GM12878 (cell line): ENCODE measurements at regions not wholly inside any gene's neighbourhood (a gene's known extent, or its start where the extent isn't known, plus 50 kb on each side); places are given as distances from the start of the nearest gene placed in this dataset.

Experiments used
- ATAC-seq: fragments of 200-7000 bp; cut with Tn5 transposase; 3 replicates; pipeline ENCODE4 v1.9.1; 2020; ENCODE audit warnings: mild to moderate bottlenecking, moderate library complexity
- BruUV-seq: library from RNA; stranded (reverse); fragments of 400-500 nt; replicated peaks from 2 replicates; lab custom pipeline; 2021; lab: Mats Ljungman, UMichigan
- CTCF ChIA-PET: fragments of 300-600 bp; sonication (Branson Sonifier 250); formaldehyde crosslinking; extraction: SDS; loops from one replicate; lab custom pipeline; 2021; ENCODE audit warnings: inconsistent platforms; lab: Yijun Ruan, JAX
- POLR2A ChIA-PET: fragments of 350-600 bp; formaldehyde crosslinking; extraction: SDS; loops from one replicate; lab custom pipeline; 2021; ENCODE audit warnings: inconsistent platforms; lab: Charles Lee
- RAD21 ChIA-PET: fragments of 300-600 bp; sonication (Branson Sonifier 250); formaldehyde crosslinking; loops from one replicate; lab custom pipeline; 2023; ENCODE audit warnings: antibody characterized with exemption; ENCODE audit not compliant: unreplicated experiment; lab: Charles Lee
- SMC1A ChIA-PET: fragments of 300-600 bp; sonication (Branson Sonifier 250); formaldehyde crosslinking; loops from one replicate; lab custom pipeline; 2023; ENCODE audit not compliant: unreplicated experiment, uncharacterized antibody; lab: Charles Lee
- DNase-seq: peaks from one replicate; pipeline ENCODE4 v3.0.0-alpha.2; 2011; ENCODE audit warnings: low read depth, low spot score
- FAIRE-seq: peaks from 3 replicates; lab custom pipeline; 2011; peaks lifted over from hg19 to GRCh38; lab: Jason Lieb, UNC
- H2AFZ ChIP-seq: 2 replicates; pipeline ENCODE4 v1.6.0; 2011; ENCODE audit warnings: low read depth, low read length, control low read depth; ENCODE audit not compliant: control insufficient read depth
- H3K27ac ChIP-seq: 2 replicates; pipeline ENCODE4 v1.5.1; 2011; ENCODE audit warnings: control low read depth; ENCODE audit not compliant: control insufficient read depth, insufficient read depth
- H3K27me3 ChIP-seq, 2 experiments: replicated peaks in 1 of 2; 2 replicates each; pipeline versions ENCODE4 v1.6.0 to v1.6.1; 2011; ENCODE audit warnings: low read length in 1 of 2; ENCODE audit not compliant: control insufficient read depth in 2 of 2, insufficient read depth in 2 of 2
- H3K36me3 ChIP-seq, 2 experiments: 2 replicates each; pipeline ENCODE4 v1.5.1; 2011; ENCODE audit warnings: low read length in 1 of 2; ENCODE audit not compliant: control insufficient read depth in 2 of 2, insufficient read depth in 2 of 2
- H3K4me1 ChIP-seq: 2 replicates; pipeline ENCODE4 v1.6.1; 2011; ENCODE audit warnings: mild to moderate bottlenecking, low read length, moderate library complexity, mixed read lengths; ENCODE audit not compliant: control insufficient read depth, insufficient read depth
- H3K4me2 ChIP-seq: 2 replicates; pipeline ENCODE4 v1.6.0; 2011; ENCODE audit warnings: control low read depth; ENCODE audit not compliant: control insufficient read depth, insufficient read depth
- H3K4me3 ChIP-seq: fragments of 200-600 bp; sonication (generic); 2 replicates; pipeline ENCODE4 v1.5.1; 2016
- H3K79me2 ChIP-seq: 2 replicates; pipeline ENCODE4 v1.6.0; 2011; ENCODE audit warnings: low read length; ENCODE audit not compliant: control insufficient read depth, insufficient read depth
- H3K9ac ChIP-seq: 2 replicates; pipeline ENCODE4 v1.8.0; 2011; ENCODE audit warnings: low read length, control low read depth, mixed read lengths; ENCODE audit not compliant: control insufficient read depth, insufficient read depth
- H3K9me3 ChIP-seq: replicated peaks from 3 replicates; pipeline ENCODE4 v1.5.1; 2011; ENCODE audit warnings: mild to moderate bottlenecking, low read length; ENCODE audit not compliant: control insufficient read depth, insufficient read depth
- H4K20me1 ChIP-seq: 2 replicates; pipeline ENCODE4 v1.6.0; 2011; ENCODE audit not compliant: control insufficient read depth, insufficient read depth
- BHLHE40 ChIP-seq, 2 experiments: fragments of 450-650 bp in 1 of 2; IDR thresholded peaks; 2 replicates each; pipeline ENCODE4 v1.6.1; 2011 to 2017; ENCODE audit warnings: low read depth in 2 of 2, borderline replicate concordance in 1 of 2, improper control_type of control experiment in 1 of 2, low read length in 1 of 2, mild to moderate bottlenecking in 1 of 2
- CBX5 ChIP-seq: sonication (generic); IDR thresholded peaks from 2 replicates; pipeline ENCODE4 v1.6.1; 2016; ENCODE audit warnings: low read depth, moderate library complexity, mild to moderate bottlenecking, inconsistent platforms
- ETV6 ChIP-seq, 2 experiments: fragments of 450-650 bp in 1 of 2; IDR thresholded peaks in 1 of 2; conservative IDR thresholded peaks in 1 of 2; 2 replicates each; pipeline ENCODE4 v1.6.1; 2014; ENCODE audit warnings: antibody characterized with exemption in 1 of 2, borderline replicate concordance in 1 of 2, low read depth in 1 of 2, mild to moderate bottlenecking in 1 of 2, moderate library complexity in 1 of 2
- HDAC2 ChIP-seq: fragments of 200-600 bp; sonication (generic); IDR thresholded peaks from 2 replicates; pipeline ENCODE4 v1.6.1; 2017
- KLF5 ChIP-seq: fragments of 450-650 bp; IDR thresholded peaks from 2 replicates; pipeline ENCODE4 v1.6.1; 2014; ENCODE audit warnings: mild to moderate bottlenecking; ENCODE audit not compliant: partially characterized antibody
- LARP7 ChIP-seq: fragments of 450-650 bp; IDR thresholded peaks from 2 replicates; pipeline ENCODE4 v1.6.1; 2017; ENCODE audit warnings: mild to moderate bottlenecking
- RAD21 ChIP-seq: IDR thresholded peaks from 2 replicates; pipeline ENCODE4 v1.6.1; 2011; ENCODE audit warnings: mild to moderate bottlenecking, low read depth, low read length, moderate library complexity; ENCODE audit not compliant: insufficient read depth
- SREBF2 ChIP-seq: IDR thresholded peaks from 2 replicates; pipeline ENCODE4 v1.6.1; 2012; ENCODE audit warnings: mild to moderate bottlenecking, low read length
- ZBED1 ChIP-seq: IDR thresholded peaks from 2 replicates; pipeline ENCODE4 v1.6.1; 2016; ENCODE audit warnings: borderline replicate concordance
- ZNF274 ChIP-seq: IDR thresholded peaks from one replicate; pipeline ENCODE4 v1.8.0; 2011; ENCODE audit not compliant: insufficient read length, insufficient read depth
- ZZZ3 ChIP-seq: IDR thresholded peaks from 2 replicates; pipeline ENCODE4 v1.6.1; 2011; ENCODE audit warnings: low read depth; ENCODE audit not compliant: control insufficient read depth, insufficient read length
- WGBS: methylation state at CpG from one replicate; pipeline ENCODE4 v1.1.6; 2016; ENCODE audit warnings: low lambda C conversion rate; ENCODE audit not compliant: insufficient replicate concordance, insufficient coverage; ENCODE audit errors: missing lambda C conversion rate; 5-methylcytosine and 5-hydroxymethylcytosine counted together
- in situ Hi-C: fragments of 300-500 bp; cut with MboI; formaldehyde crosslinking; loops from 9 replicates; pipeline ENCODE4 v1.14.3; 2018; ENCODE audit warnings: mixed read lengths
- intact Hi-C: fragments of 100-400 bp; cut with micrococcal nuclease; formaldehyde crosslinking; loops from one replicate; pipeline ENCODE4 v1.14.2; 2022; ENCODE audit not compliant: unreplicated experiment
- TF ChIP-seq, protein P1 (sequence below): IDR thresholded peaks from 2 replicates; pipeline ENCODE4 v1.6.1; 2012; ENCODE audit warnings: mild to moderate bottlenecking, low read depth, low read length
- TF ChIP-seq, protein P2 (sequence below): fragments of 450-650 bp; IDR thresholded peaks from 2 replicates; pipeline ENCODE4 v1.6.1; 2016; ENCODE audit warnings: mild to moderate bottlenecking, moderate library complexity, borderline replicate concordance
- TF ChIP-seq, protein P3 (sequence below): IDR thresholded peaks from 2 replicates; pipeline ENCODE4 v1.6.1; 2012; ENCODE audit warnings: low read depth, low read length, improper control_type of control experiment
- TF ChIP-seq, protein P4 (sequence below): fragments of 450-650 bp; IDR thresholded peaks from 2 replicates; pipeline ENCODE4 v1.6.1; 2017; ENCODE audit warnings: mild to moderate bottlenecking

DNA sequence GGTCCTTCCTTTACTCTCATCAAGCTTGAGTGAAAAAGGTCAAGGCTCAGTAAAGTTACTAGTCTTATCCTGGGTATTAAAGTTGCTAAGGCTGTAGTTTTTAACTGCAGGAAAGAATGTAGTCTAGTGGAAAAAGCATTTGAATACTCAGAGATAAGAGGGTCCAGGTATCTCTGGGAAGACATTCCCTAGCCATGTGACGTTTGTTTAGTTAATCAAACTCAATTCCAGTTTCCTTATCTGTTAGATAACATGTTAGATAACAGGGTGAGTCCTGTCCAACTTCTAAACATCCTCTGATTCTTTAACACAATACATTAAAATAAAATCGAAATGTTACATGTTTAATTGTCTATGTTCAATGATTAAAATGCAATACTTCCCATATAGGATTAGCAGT, 720.7 kb upstream of the LMO3 start:
- intact Hi-C loops: no loop called here
- FAIRE-seq: no peak
- TF ChIP-seq ETV6 (conservative IDR thresholded peaks at IDR 0.05 in 1 of 2, IDR thresholded peaks at IDR 0.05 in 1 of 2; ENCODE audit: borderline replicate concordance in 1 of 2, low read depth in 1 of 2) (no peak), ZBED1 (no peak), LARP7 (no peak), HDAC2 (no peak), BHLHE40 (IDR thresholded peaks at IDR 0.05; ENCODE audit: borderline replicate concordance in 1 of 2, low read depth in 2 of 2, low read length in 1 of 2) (no peak), SREBF2 (no peak), RAD21 (no peak), CBX5 (no peak), ZNF274 (no peak), ZZZ3 (no peak), KLF5 (no peak)
- TF ChIP-seq, protein P1, sequence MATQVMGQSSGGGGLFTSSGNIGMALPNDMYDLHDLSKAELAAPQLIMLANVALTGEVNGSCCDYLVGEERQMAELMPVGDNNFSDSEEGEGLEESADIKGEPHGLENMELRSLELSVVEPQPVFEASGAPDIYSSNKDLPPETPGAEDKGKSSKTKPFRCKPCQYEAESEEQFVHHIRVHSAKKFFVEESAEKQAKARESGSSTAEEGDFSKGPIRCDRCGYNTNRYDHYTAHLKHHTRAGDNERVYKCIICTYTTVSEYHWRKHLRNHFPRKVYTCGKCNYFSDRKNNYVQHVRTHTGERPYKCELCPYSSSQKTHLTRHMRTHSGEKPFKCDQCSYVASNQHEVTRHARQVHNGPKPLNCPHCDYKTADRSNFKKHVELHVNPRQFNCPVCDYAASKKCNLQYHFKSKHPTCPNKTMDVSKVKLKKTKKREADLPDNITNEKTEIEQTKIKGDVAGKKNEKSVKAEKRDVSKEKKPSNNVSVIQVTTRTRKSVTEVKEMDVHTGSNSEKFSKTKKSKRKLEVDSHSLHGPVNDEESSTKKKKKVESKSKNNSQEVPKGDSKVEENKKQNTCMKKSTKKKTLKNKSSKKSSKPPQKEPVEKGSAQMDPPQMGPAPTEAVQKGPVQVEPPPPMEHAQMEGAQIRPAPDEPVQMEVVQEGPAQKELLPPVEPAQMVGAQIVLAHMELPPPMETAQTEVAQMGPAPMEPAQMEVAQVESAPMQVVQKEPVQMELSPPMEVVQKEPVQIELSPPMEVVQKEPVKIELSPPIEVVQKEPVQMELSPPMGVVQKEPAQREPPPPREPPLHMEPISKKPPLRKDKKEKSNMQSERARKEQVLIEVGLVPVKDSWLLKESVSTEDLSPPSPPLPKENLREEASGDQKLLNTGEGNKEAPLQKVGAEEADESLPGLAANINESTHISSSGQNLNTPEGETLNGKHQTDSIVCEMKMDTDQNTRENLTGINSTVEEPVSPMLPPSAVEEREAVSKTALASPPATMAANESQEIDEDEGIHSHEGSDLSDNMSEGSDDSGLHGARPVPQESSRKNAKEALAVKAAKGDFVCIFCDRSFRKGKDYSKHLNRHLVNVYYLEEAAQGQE: no peak
- TF ChIP-seq, protein P2, sequence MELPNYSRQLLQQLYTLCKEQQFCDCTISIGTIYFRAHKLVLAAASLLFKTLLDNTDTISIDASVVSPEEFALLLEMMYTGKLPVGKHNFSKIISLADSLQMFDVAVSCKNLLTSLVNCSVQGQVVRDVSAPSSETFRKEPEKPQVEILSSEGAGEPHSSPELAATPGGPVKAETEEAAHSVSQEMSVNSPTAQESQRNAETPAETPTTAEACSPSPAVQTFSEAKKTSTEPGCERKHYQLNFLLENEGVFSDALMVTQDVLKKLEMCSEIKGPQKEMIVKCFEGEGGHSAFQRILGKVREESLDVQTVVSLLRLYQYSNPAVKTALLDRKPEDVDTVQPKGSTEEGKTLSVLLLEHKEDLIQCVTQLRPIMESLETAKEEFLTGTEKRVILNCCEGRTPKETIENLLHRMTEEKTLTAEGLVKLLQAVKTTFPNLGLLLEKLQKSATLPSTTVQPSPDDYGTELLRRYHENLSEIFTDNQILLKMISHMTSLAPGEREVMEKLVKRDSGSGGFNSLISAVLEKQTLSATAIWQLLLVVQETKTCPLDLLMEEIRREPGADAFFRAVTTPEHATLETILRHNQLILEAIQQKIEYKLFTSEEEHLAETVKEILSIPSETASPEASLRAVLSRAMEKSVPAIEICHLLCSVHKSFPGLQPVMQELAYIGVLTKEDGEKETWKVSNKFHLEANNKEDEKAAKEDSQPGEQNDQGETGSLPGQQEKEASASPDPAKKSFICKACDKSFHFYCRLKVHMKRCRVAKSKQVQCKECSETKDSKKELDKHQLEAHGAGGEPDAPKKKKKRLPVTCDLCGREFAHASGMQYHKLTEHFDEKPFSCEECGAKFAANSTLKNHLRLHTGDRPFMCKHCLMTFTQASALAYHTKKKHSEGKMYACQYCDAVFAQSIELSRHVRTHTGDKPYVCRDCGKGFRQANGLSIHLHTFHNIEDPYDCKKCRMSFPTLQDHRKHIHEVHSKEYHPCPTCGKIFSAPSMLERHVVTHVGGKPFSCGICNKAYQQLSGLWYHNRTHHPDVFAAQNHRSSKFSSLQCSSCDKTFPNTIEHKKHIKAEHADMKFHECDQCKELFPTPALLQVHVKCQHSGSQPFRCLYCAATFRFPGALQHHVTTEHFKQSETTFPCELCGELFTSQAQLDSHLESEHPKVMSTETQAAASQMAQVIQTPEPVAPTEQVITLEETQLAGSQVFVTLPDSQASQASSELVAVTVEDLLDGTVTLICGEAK: no peak
- TF ChIP-seq, protein P3, sequence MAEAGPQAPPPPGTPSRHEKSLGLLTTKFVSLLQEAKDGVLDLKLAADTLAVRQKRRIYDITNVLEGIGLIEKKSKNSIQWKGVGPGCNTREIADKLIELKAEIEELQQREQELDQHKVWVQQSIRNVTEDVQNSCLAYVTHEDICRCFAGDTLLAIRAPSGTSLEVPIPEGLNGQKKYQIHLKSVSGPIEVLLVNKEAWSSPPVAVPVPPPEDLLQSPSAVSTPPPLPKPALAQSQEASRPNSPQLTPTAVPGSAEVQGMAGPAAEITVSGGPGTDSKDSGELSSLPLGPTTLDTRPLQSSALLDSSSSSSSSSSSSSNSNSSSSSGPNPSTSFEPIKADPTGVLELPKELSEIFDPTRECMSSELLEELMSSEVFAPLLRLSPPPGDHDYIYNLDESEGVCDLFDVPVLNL: no peak
- TF ChIP-seq, protein P4, sequence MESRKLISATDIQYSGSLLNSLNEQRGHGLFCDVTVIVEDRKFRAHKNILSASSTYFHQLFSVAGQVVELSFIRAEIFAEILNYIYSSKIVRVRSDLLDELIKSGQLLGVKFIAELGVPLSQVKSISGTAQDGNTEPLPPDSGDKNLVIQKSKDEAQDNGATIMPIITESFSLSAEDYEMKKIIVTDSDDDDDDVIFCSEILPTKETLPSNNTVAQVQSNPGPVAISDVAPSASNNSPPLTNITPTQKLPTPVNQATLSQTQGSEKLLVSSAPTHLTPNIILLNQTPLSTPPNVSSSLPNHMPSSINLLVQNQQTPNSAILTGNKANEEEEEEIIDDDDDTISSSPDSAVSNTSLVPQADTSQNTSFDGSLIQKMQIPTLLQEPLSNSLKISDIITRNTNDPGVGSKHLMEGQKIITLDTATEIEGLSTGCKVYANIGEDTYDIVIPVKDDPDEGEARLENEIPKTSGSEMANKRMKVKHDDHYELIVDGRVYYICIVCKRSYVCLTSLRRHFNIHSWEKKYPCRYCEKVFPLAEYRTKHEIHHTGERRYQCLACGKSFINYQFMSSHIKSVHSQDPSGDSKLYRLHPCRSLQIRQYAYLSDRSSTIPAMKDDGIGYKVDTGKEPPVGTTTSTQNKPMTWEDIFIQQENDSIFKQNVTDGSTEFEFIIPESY: no peak

More for the DNA sequence above, 720.7 kb upstream of the LMO3 start:
- CTCF ChIA-PET: no interaction called here
- RAD21 ChIA-PET: no interaction called here
- POLR2A ChIA-PET: no interaction called here
- H4K20me1 ChIP-seq: no peaks in the 10 kb centered on the region
- no peak overlapping the region for H3K4me3 ChIP-seq
- no peaks in the 10 kb centered on the region for H3K36me3 ChIP-seq
- no peaks in the 10 kb centered on the region for H3K4me1 ChIP-seq
- H3K9ac ChIP-seq: no peak overlapping the region
- ATAC-seq: no peak
- no peak for DNase-seq
- H3K4me2 ChIP-seq: no peak overlapping the region
- in situ Hi-C loops: no loop called here
- H3K9me3 ChIP-seq: no peaks in the 10 kb centered on the region; the same call in 2 of the 3 replicates
- H2AFZ ChIP-seq: no peak overlapping the region
- BruUV-seq: no TSS peak
- WGBS: 0% methylated on average over 2 of the region's 2 CpGs
- no peaks in the 10 kb centered on the region for H3K27me3 ChIP-seq
- no peaks in the 10 kb centered on the region for H3K79me2 ChIP-seq
- SMC1A ChIA-PET: no interaction called here
- H3K27ac ChIP-seq: no peak overlapping the region
